22Rv1 (cell line): ENCODE measurements at regions not wholly inside any gene's neighbourhood (a gene's known extent, or its start where the extent isn't known, plus 50 kb on each side); places are given as distances from the start of the nearest gene placed in this dataset.

Experiments
- ZFX ChIP-seq: fragments of 450-650 bp; IDR thresholded peaks from 2 replicates; pipeline ENCODE4 v1.6.1; 2017; ENCODE audit warnings: antibody characterized with exemption, borderline replicate concordance
- TF ChIP-seq, protein P1 (sequence below): fragments of 450-650 bp; IDR thresholded peaks from 2 replicates; pipeline ENCODE4 v1.5.1; 2017; ENCODE audit warnings: mild to moderate bottlenecking

GRCh38 chr6:28656715-28657114 lies 131.0 kb downstream of the GPX5 start:
- TF ChIP-seq, protein P1, sequence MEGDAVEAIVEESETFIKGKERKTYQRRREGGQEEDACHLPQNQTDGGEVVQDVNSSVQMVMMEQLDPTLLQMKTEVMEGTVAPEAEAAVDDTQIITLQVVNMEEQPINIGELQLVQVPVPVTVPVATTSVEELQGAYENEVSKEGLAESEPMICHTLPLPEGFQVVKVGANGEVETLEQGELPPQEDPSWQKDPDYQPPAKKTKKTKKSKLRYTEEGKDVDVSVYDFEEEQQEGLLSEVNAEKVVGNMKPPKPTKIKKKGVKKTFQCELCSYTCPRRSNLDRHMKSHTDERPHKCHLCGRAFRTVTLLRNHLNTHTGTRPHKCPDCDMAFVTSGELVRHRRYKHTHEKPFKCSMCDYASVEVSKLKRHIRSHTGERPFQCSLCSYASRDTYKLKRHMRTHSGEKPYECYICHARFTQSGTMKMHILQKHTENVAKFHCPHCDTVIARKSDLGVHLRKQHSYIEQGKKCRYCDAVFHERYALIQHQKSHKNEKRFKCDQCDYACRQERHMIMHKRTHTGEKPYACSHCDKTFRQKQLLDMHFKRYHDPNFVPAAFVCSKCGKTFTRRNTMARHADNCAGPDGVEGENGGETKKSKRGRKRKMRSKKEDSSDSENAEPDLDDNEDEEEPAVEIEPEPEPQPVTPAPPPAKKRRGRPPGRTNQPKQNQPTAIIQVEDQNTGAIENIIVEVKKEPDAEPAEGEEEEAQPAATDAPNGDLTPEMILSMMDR, result no peak
- no peak for TF ChIP-seq ZFX
